Activated B cell treated with CpG ODN at 0.5 μM for 24 hours (primary cell): ENCODE measurements at regions not wholly inside any gene's neighbourhood (a gene's known extent, or its start where the extent isn't known, plus 50 kb on each side); places are given as distances from the start of the nearest gene placed in this dataset.

Source experiments
- ATAC-seq: fragments of 200-7000 bp; cut with Tn5 transposase; one replicate; pipeline ENCODE4 v1.10.0; 2021; ENCODE audit warnings: low read depth, mild to moderate bottlenecking, moderate library complexity
- CTCF ChIA-PET: fragments of 350-600 bp; sonication (Branson Sonifier 250); formaldehyde crosslinking; loops from one replicate; lab custom pipeline; 2021; ENCODE audit warnings: antibody characterized with exemption; lab: Charles Lee
- POLR2A ChIA-PET: fragments of 350-600 bp; sonication (Branson Sonifier 250); formaldehyde crosslinking; loops from one replicate; lab custom pipeline; 2021; ENCODE audit warnings: antibody characterized with exemption; lab: Charles Lee
- DNase-seq: peaks from one replicate; pipeline ENCODE4 v3.0.0; 2022
- H3K27ac Mint-ChIP-seq: one replicate; pipeline ENCODE4 v1.8.0; 2020; ENCODE audit warnings: mixed read lengths
- H3K27me3 Mint-ChIP-seq: one replicate; pipeline ENCODE4 v1.8.0; 2021; ENCODE audit warnings: mixed read lengths
- H3K36me3 Mint-ChIP-seq: one replicate; pipeline ENCODE4 v1.8.0; 2021; ENCODE audit warnings: low read depth, mixed read lengths
- H3K4me1 Mint-ChIP-seq: one replicate; pipeline ENCODE4 v1.8.0; 2021; ENCODE audit warnings: mixed read lengths
- H3K4me3 Mint-ChIP-seq: one replicate; pipeline ENCODE4 v1.8.0; 2020; ENCODE audit warnings: mild to moderate bottlenecking, mixed read lengths
- H3K9me3 Mint-ChIP-seq: one replicate; pipeline ENCODE4 v1.8.0; 2020; ENCODE audit warnings: mixed read lengths
- CTCF ChIP-seq: fragments of 200-600 bp; IDR thresholded peaks from one replicate; pipeline ENCODE4 v1.8.0; 2022; ENCODE audit warnings: antibody characterized with exemption, mild to moderate bottlenecking
- intact Hi-C: fragments of 100-400 bp; cut with micrococcal nuclease; formaldehyde crosslinking; loops from one replicate; pipeline ENCODE4 v1.15.1; 2024

- Mint-ChIP-seq H3K27me3 (no peaks in the 10 kb centered on the region), H3K27ac (no peak overlapping the region), H3K9me3 (peaks cover 4% of the 10 kb centered on the region), H3K4me3 (no peak overlapping the region), H3K36me3 (no peaks in the 10 kb centered on the region), H3K4me1 (no peaks in the 10 kb centered on the region)
- no peak for TF ChIP-seq CTCF
- CTCF ChIA-PET: no interaction called here
- DNase-seq (no peak), ATAC-seq (no peak)
- intact Hi-C loops: no loop called here
- POLR2A ChIA-PET: no interaction called here
Observed at GRCh38 chr19:30608471-30608870, 236.3 kb downstream of the ZNF536 start.
